Islet precursor cell (in vitro differentiated cells): ENCODE measurements at regions not wholly inside any gene's neighbourhood (a gene's known extent, or its start where the extent isn't known, plus 50 kb on each side); places are given as distances from the start of the nearest gene placed in this dataset.
A peak's percentile ranks its signal among the peaks of the same experiment; 100 is the strongest.

Experiments used
- DNase-seq: peaks from one replicate; pipeline ENCODE4 v3.0.0-alpha.2; 2018

DNA sequence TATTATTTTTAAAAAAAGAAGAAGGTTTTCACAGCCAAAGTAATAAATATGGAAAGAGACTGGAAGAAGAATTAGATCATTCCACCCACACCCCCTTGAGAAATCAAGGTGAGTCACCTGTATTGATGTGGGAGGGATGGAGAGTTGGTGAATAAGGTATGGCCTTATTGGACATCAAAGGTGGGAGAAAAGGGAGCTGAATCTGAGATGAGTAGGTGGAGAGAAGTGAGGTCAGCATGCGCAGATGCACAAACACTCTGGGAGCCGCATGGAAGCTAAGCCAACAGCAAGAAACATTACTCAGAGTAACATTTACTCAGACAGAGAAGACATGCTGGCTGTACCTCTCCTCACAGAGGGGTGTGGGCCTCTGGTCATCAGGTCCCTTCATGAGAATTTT lies 113.1 kb upstream of the FOXG1 start:
- DNase-seq: no peak

DNA sequence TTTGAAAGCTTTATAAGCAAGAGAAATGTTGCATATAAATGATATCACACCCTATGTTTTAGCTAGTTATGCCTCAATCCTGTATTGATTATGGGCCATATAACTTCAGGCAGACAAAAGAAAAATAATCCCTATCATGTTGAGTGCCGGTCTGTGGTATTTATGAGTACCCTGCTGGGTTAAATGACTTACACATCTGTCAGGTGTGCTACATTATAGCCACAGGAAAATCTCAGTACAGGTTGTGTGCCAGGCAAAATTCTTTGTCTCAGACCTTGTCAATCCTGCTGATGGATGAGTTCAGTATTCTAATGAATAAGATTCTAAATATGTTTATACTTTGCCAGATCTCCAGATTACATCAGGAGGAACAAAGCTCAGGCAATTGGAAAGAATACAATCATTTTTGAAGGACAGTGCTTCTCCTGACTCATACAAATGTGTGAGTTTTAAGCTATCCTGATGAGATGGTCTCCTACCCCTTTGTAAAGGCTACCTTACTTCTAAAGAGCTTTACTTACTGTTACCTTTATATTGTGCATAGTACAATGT lies 109.8 kb upstream of the FOXG1 start:
- DNase-seq: no peak

DNA sequence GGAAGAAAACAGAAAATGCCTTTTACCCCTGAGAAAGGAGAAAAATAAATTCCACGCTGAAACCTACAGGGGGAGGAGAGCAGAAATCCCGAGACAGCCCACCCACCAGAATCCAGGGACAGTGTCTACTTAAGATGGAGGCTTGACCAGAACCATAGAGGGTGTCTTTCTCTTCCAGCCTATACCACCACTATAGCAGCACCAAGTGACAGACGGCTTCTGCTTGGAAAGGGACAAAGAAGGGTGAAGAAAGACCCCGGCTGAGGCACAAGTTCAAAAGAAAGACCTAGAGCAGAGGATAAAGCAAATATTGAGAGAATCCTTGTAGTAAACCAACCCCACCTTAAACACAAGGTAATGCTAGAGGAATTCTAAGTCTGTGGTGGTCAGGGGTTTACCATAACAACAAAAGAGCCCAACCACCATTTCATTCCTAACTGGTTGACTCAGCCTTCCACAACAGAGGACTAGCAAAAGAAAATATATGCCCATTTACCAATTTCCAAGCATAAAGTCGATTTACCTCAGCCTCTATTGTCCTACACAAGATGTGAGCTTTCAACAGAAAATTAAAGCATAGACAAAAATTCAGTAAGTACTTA lies 105.3 kb upstream of the FOXG1 start:
- peak; percentile 68 for DNase-seq

DNA sequence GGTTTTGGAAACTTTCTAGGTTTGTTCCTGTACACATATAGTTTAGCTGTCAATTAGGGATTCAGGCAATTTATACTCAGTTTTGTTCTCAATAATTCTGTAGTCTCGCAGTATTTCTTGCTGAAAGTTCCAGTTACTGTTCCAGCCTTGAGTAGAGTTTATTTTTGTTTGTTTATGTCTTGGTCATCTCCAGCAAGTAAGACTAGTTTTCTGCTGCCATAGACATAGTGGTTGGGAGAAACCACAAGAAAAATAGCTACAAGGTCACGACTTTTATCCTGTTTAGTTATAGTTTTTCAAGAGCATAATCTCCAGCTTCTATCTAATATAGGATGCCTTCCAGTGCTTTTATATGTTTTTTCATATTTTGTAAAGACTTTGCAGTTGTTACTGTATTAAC lies 99.6 kb upstream of the FOXG1 start:
- no peak for DNase-seq

DNA sequence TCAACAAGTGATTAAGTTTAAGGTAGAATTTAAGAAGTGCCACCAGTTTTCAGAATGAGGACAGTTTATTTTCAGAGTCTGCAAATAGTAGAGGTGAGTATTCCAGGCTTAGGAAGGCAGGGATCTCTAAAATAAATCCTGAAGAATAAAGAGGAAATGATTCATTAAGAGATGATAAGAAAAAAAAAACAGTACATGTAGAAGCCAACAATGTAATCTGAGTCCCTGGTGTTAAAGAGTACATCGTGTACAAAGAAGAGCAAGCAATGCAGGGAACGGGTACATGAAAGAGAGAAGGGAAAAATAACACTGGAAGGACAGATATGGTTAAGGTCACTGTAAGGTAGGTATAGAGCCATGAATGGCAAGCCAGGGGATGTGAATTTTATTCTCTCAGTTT lies 95.2 kb upstream of the FOXG1 start:
- DNase-seq: no peak

DNA sequence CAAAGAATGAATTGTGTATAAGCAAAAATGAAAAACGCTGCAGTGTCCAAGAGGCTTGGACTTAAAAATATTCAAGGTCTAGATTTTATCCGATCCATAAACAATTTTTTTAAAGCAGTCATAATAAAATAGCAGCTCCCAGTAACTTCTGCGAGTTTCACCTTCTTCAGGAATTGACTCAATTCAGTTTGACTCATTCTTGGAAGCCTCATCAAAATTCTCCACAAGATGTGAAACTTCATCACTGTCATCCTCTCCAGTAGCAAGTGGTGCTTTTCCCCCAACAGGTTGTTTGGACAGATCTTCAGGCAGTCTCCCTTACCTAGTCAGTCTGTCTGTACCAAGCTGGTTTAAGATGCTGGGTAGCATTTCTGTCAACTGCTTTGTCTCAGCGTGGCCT lies 93.5 kb upstream of the FOXG1 start:
- no peak for DNase-seq

DNA sequence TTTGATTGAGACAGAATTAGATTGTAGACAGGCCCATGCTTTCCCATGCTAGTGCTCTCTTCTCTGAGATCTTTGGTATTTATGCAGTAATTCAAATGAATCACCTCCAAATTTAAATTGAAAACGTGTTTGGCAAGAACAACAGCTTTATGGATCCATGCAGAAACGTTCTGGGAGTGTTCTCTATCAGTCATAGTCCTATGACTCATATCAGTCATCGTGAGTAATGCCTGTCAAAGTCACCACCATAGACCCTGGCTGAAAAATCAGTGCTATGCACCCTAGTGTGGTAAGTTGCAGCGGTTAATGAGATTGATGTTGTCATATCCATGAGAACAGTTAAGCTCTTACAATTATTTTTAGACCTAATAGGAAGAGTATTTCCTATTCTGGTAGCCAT lies 90.1 kb upstream of the FOXG1 start:
- DNase-seq: no peak

DNA sequence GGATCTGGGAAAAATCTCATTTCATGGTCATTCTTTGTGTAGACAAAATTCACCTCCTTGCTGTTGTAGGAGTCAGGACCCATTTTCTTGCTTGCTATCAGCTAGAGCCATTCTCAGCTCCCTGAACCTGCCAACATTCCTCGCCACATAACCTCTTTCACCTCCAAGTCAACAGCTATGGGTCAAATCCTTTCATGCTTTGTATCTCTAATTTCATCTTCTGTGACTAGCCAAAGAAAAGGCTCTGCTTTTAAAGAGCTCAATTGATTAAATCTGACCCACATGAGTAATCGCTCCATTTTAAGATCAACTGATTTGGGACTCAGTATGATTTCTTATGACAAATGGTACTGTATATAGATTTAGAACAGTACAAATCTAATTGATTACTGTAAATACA lies 89.2 kb upstream of the FOXG1 start:
- DNase-seq: no peak

DNA sequence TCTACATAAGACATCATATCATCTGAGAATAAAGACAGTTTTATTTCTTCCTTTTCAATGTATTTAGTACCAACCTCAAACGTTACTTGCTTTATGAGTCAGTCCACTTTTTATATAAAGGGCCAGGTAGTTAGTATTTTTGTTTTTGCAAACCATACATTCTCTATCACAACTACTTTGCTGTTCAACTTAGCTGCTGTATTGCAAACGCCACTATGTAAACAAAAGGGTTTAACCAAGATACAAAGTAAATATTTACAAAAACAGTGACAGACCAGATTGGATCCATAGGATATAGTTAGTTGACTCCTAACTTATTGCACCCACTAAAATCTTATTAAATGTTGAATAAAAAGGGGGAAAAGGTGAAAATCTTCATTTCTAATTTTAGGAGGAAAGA lies 87.7 kb upstream of the FOXG1 start:
- DNase-seq: no peak

DNA sequence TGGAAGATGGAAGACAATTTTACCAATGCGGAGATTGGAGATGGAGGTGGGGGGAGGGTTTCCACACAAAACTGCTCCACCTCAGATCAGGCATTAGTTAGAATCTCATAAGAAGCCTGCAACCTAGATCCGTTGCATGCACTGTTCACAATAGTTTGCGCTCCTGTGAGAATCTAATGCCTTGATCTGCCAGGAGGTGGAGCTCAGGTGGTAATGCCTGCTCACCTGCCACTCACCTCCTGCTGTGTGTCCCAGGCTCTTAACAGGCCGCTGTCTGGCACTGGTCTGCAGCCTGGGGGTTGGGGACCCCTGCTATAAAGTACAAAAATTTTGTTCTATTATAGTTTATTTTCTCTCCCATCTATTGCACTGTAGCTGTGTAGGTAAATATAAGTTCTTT lies 84.9 kb upstream of the FOXG1 start:
- no peak for DNase-seq

DNA sequence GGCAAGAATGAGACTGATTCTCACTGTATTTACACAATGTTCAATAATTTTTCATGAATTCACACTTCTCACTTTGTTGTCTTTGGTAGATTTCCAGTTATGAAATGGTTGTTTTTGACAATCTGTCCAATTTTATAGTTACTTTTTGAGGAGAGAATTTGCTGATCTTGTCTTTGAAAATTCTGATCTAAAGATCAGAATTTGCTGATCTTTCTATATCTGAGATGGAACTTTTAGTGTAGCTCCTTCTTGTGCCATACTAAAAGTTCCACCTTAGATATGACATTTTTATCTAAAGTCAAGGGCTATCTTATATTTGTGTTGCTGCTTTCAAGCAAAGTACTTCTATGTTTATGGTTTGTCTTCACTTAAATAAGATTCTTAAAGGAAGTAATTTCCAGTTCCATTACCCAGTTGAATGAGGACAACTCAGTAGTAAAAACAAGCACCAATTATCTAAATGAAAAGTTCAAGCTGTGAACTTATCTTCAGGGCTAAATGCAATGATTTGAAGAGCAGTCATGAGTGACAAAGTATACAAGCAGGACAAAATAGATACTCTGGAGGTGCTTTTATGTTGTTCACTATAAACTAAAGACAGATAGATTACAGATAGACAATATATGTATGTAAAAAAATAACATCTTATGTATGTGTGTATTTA lies 76.4 kb upstream of the FOXG1 start:
- no peak for DNase-seq

DNA sequence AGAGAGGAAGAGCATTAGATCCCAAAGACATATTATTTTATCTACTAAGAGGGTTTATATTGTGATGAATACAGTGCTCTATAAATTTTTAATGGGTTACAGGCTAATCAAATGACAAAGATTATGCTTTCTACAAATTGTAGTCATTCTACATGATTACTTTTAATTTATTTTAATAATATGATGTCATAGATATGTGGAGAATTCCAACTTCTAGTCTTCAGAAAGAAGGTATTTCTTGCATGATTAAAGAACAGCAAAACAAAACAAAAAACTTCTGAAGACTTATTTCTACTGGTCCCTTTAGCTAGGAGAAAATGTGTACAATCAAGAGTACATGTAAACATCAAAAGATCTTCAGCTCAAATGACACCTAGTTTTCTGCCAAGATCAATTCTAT lies 71.5 kb upstream of the FOXG1 start:
- no peak for DNase-seq

DNA sequence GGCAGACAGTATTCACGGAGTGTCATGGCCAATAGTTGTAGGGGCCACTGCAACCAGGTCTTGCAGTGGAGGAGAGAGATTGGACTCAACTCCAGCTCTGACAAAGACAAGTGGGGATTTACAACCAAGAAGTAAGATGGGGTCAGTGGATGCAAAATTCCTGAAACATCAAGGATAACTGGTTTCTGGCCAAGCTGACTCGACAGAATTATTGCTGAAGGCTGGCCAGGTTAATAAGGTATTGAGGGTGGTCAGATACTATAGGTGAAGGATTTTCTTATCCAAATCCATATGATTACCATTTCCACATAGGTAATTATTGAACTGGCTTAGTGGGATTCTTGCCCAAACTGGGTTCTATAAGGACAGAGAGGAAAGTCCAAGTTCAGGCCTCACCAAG lies 64.9 kb upstream of the FOXG1 start:
- DNase-seq: no peak

DNA sequence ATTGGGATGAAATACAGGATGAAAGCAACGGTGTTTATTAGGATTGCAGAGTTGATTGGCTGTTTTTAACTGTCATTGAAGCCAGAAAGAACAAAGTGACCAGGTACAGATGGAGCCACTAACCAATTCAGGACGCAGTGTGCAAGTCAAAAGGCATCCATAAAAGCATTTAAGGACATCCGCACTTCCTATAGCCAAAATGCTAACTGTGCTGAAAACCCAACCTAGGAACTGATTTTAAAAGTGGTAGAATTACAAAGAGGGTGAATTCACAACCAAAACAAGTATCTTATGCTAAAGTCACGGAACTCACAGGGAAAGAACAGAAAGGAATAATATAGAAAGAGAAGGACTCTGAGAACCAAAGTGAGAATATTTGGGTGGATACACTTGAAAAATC lies 63.1 kb upstream of the FOXG1 start:
- DNase-seq: no peak

DNA sequence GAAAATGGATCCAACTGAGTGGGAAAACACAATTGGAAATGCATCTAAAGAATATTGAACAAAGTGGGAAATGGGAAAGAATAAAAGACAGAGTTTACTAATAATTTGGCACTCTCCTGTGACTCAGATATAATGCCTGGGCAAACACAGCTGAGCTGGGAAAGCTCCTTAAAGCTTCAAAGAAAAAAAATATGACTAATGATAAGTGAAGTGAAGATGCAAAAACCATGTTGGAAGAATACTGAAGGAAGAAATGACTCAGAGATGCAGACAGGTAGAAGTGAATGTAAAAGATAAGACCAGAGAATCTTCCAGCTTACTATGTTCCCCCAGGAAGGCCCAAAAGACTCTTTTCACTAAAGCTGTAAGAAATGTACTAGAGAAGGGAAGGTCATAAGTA lies 62.4 kb upstream of the FOXG1 start:
- no peak for DNase-seq

DNA sequence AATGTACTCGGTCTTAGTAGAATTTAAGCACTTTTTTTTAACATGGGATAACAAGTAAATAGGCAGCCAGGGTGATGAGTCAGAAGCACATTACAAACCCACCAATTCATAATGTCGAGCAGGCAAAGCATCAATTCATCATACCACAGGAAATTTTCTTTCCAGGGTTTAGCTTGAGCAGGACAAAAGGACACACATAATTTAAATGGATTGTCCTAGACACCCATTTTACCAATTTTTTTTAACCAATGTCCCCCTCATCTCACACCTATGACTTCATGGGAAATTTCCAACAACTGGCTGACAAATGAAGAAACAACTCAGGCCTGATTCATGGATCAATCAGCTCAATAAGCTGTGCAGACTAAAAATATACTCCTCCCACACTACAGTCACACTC lies 58.8 kb upstream of the FOXG1 start:
- DNase-seq: no peak

DNA sequence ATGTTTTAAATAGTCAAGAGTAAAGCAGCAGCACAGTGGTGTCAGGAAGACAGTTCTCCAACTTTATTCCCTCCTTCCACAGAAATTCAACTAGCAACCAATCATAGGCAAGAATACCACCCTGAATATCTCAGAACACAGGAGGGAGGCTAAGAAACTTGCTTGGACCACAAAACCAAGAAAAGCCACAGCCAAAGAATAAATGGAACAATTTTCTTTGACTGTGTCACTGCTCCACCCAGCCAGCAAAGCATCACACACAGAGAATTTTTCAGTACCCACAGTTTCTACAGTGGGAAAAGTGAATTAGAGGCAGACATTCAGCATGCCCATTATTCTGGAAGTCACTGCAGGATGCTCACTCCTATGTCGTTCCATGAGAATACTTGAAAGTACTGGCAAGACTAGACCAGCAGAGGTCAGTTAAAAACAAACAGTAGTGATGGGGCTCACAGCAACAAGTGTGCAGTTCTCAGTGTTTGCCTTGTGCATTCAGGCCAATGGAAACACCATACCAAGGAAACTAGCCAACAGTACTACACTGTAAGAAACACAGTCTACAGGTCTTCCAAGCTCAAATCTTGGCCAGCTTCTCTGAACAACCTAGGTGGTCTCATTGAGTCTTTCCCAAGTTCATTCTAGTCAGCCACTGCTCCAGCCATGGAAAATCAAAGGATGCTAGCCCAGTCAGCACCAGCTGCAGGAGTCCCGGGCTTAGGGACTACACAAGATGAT lies 56.8 kb upstream of the FOXG1 start:
- DNase-seq: no peak
